ENCODE measurements at regions not wholly inside any gene's neighbourhood (a gene's known extent, or its start where the extent isn't known, plus 50 kb on each side); places are given as distances from the start of the nearest gene placed in this dataset.

- no peak for ATAC-seq (ENCODE audit: low FRiP score)
These were observed 230.1 kb downstream of the TOMM20 start for GRCh38 chr1:234898455-234899033.

GRCh38 chr1:234897754-234898454 lies 230.7 kb downstream of the TOMM20 start:
- no peak for TF ChIP-seq CTCF (IDR thresholded peaks at IDR 0.05)
- no peak for DNase-seq (ENCODE audit: low spot score)
- no peak for ATAC-seq (ENCODE audit: low FRiP score)

More at GRCh38 chr1:234898455-234899033, 230.1 kb downstream of the TOMM20 start:
- DNase-seq (ENCODE audit: low spot score): no peak
- no peak for TF ChIP-seq CTCF (IDR thresholded peaks at IDR 0.05)

- ATAC-seq (ENCODE audit: low FRiP score) (no peak), DNase-seq (ENCODE audit: low spot score) (no peak)
- no peak for TF ChIP-seq CTCF (IDR thresholded peaks at IDR 0.05)
These were observed 231.3 kb downstream of the TOMM20 start for GRCh38 chr1:234897390-234897749.

- no peak for ATAC-seq (ENCODE audit: low FRiP score)
- no peak for DNase-seq (ENCODE audit: low spot score)
- no peak for TF ChIP-seq CTCF (IDR thresholded peaks at IDR 0.05)
These were observed 231.9 kb downstream of the TOMM20 start for GRCh38 chr1:234896477-234897389.

- DNase-seq (ENCODE audit: low spot score) (no peak), ATAC-seq (ENCODE audit: low FRiP score) (no peak)
- no peak for TF ChIP-seq CTCF (IDR thresholded peaks at IDR 0.05)
These were observed 234.7 kb downstream of the TOMM20 start for GRCh38 chr1:234893725-234894630.

- no peak for DNase-seq (ENCODE audit: low spot score)
- no peak for ATAC-seq (ENCODE audit: low FRiP score)
- no peak for TF ChIP-seq CTCF (IDR thresholded peaks at IDR 0.05)
These were observed 235.3 kb downstream of the TOMM20 start for GRCh38 chr1:234893359-234893724.
